Fibroblast of the conjunctiva (primary cell): ENCODE measurements at regions not wholly inside any gene's neighbourhood (a gene's known extent, or its start where the extent isn't known, plus 50 kb on each side); places are given as distances from the start of the nearest gene placed in this dataset.

Experiments
- DNase-seq: peaks from one replicate; pipeline ENCODE4 v3.0.0-alpha.2; 2010; ENCODE audit warnings: low read depth

GRCh38 chr10:35743351-35743750 lies 101.3 kb upstream of the FZD8 start:
- no peak for DNase-seq

GRCh38 chr10:35739998-35740397 lies 97.9 kb upstream of the FZD8 start:
- no peak for DNase-seq

GRCh38 chr10:35735412-35735811 lies 93.3 kb upstream of the FZD8 start:
- DNase-seq: peak; percentile 5

- no peak for DNase-seq
These were observed 89.7 kb upstream of the FZD8 start for GRCh38 chr10:35731828-35732227.

GRCh38 chr10:35728341-35728740 lies 86.2 kb upstream of the FZD8 start:
- no peak for DNase-seq

- no peak for DNase-seq
These were observed 84.8 kb upstream of the FZD8 start for GRCh38 chr10:35726846-35727245.

GRCh38 chr10:35723992-35724391 lies 81.9 kb upstream of the FZD8 start:
- DNase-seq: no peak

GRCh38 chr10:35723059-35723458 lies 81.0 kb upstream of the FZD8 start:
- no peak for DNase-seq

- DNase-seq: no peak
These were observed 80.5 kb upstream of the FZD8 start for GRCh38 chr10:35722636-35723035.

- no peak for DNase-seq
These were observed 80.1 kb upstream of the FZD8 start for GRCh38 chr10:35722226-35722625.

GRCh38 chr10:35720366-35720765 lies 78.3 kb upstream of the FZD8 start:
- no peak for DNase-seq

- no peak for DNase-seq
These were observed 74.7 kb upstream of the FZD8 start for GRCh38 chr10:35716776-35717175.

- DNase-seq: no peak
These were observed 70.4 kb upstream of the FZD8 start for GRCh38 chr10:35712486-35712885.

GRCh38 chr10:35711615-35712411 lies 69.7 kb upstream of the FZD8 start:
- DNase-seq: no peak

GRCh38 chr10:35707642-35708425 lies 65.7 kb upstream of the FZD8 start:
- peak; percentile 3 for DNase-seq

- no peak for DNase-seq
These were observed 64.9 kb upstream of the FZD8 start for GRCh38 chr10:35706959-35707358.

- no peak for DNase-seq
These were observed 63.6 kb upstream of the FZD8 start for GRCh38 chr10:35705671-35706070.

- no peak for DNase-seq
These were observed 63.0 kb upstream of the FZD8 start for GRCh38 chr10:35705051-35705450.

GRCh38 chr10:35704401-35704800 lies 62.3 kb upstream of the FZD8 start:
- DNase-seq: no peak

- DNase-seq: no peak
These were observed 58.4 kb upstream of the FZD8 start for GRCh38 chr10:35700487-35700882.

- no peak for DNase-seq
These were observed 57.9 kb upstream of the FZD8 start for GRCh38 chr10:35699848-35700486.

- no peak for DNase-seq
These were observed 54.5 kb upstream of the FZD8 start for GRCh38 chr10:35696392-35697287.
